Mucosa of descending colon (tissue), 3 donors: ENCODE measurements at regions not wholly inside any gene's neighbourhood (a gene's known extent, or its start where the extent isn't known, plus 50 kb on each side); places are given as distances from the start of the nearest gene placed in this dataset.

ENCODE experiments used
- ATAC-seq: fragments of 200-7000 bp; cut with Tn5 transposase; one replicate; pipeline ENCODE4 v1.9.1; 2020; ENCODE audit warnings: mild to moderate bottlenecking, moderate library complexity
- DNase-seq, 3 donors: peaks; one replicate each; pipeline ENCODE4 v3.0.0-alpha.2; 2020
- H3K36me3 ChIP-seq: fragments of 200-600 bp; one replicate; pipeline ENCODE4 v1.8.0; 2021; ENCODE audit warnings: low read depth, mild to moderate bottlenecking
- H3K4me1 ChIP-seq: fragments of 200-600 bp; one replicate; pipeline ENCODE4 v1.8.0; 2021; ENCODE audit warnings: low read depth, mild to moderate bottlenecking
- H3K4me3 ChIP-seq: fragments of 200-600 bp; one replicate; pipeline ENCODE4 v1.8.0; 2021; ENCODE audit warnings: mild to moderate bottlenecking
- H3K9me3 ChIP-seq: fragments of 200-600 bp; one replicate; pipeline ENCODE4 v1.8.0; 2021; ENCODE audit warnings: mild to moderate bottlenecking
- CTCF ChIP-seq: fragments of 200-600 bp; IDR thresholded peaks from one replicate; pipeline ENCODE4 v1.8.0; 2022; ENCODE audit warnings: antibody characterized with exemption, mild to moderate bottlenecking
- intact Hi-C, 2 donors: fragments of 100-400 bp; cut with DNase I in 1 of 2; cut with micrococcal nuclease in 1 of 2; formaldehyde crosslinking; loops; one replicate each; pipeline versions ENCODE4 v1.11.0 to v1.11.1; 2022; cut with DNase I, micrococcal nuclease
- donor health status: DM: no; HTN: no; CAD: no; lungs with moderate emphysema.
- donor health status: DM: no; HTN: no; CAD: no.
- donor health status: DM: no; HTN: yes; CAD: no.

GRCh38 chr13:73336773-73337172 is 278.0 kb downstream of the KLF5 start:
- Histone ChIP-seq H3K4me3 (no peak overlapping the region), H3K36me3 (no peaks in the 10 kb centered on the region), H3K4me1 (no peaks in the 10 kb centered on the region), H3K9me3 (no peaks in the 10 kb centered on the region)
- no peak for TF ChIP-seq CTCF
- peak; percentile 43 for ATAC-seq
- intact Hi-C loops, result no loop called here
- DNase-seq, result no peak

- ATAC-seq (no peak), DNase-seq (no peak)
- no peaks in the 10 kb centered on the region for H3K4me1 ChIP-seq
- no peak for TF ChIP-seq CTCF
- no peaks in the 10 kb centered on the region for H3K36me3 ChIP-seq
- H3K9me3 ChIP-seq, result no peaks in the 10 kb centered on the region
- intact Hi-C loops, result no loop called here
- H3K4me3 ChIP-seq, result no peak overlapping the region
Observed at GRCh38 chr13:73335944-73336343, 277.1 kb downstream of the KLF5 start.

GRCh38 chr13:73335210-73335609 is 276.4 kb downstream of the KLF5 start:
- Histone ChIP-seq H3K36me3 (no peaks in the 10 kb centered on the region), H3K4me3 (no peak overlapping the region), H3K9me3 (no peaks in the 10 kb centered on the region), H3K4me1 (no peaks in the 10 kb centered on the region)
- intact Hi-C loops, result no loop called here
- no peak for TF ChIP-seq CTCF
- DNase-seq, result no peak
- ATAC-seq, result peak; percentile 19

GRCh38 chr13:73334445-73334844 is 275.6 kb downstream of the KLF5 start:
- no peak for TF ChIP-seq CTCF
- Histone ChIP-seq H3K9me3 (no peaks in the 10 kb centered on the region), H3K4me1 (no peaks in the 10 kb centered on the region), H3K4me3 (no peak overlapping the region), H3K36me3 (no peaks in the 10 kb centered on the region)
- intact Hi-C loops, result no loop called here
- no peak for DNase-seq
- ATAC-seq, result no peak

- DNase-seq (no peak), ATAC-seq (no peak)
- intact Hi-C loops, result no loop called here
- Histone ChIP-seq H3K9me3 (no peaks in the 10 kb centered on the region), H3K4me3 (no peak overlapping the region), H3K4me1 (no peaks in the 10 kb centered on the region), H3K36me3 (no peaks in the 10 kb centered on the region)
- no peak for TF ChIP-seq CTCF
Observed at GRCh38 chr13:73331556-73331955, 272.8 kb downstream of the KLF5 start.

GRCh38 chr13:73329355-73329754 is 270.6 kb downstream of the KLF5 start:
- H3K4me1 ChIP-seq, result peaks cover 6% of the 10 kb centered on the region
- ATAC-seq (no peak), DNase-seq (no peak)
- no peaks in the 10 kb centered on the region for H3K9me3 ChIP-seq
- intact Hi-C loops, result no loop called here
- H3K36me3 ChIP-seq, result no peaks in the 10 kb centered on the region
- no peak overlapping the region for H3K4me3 ChIP-seq
- TF ChIP-seq CTCF, result no peak
